ENCODE measurements at regions not wholly inside any gene's neighbourhood (a gene's known extent, or its start where the extent isn't known, plus 50 kb on each side); places are given as distances from the start of the nearest gene placed in this dataset.

GRCh38 chr3:147159141-147159540 lies 247.2 kb downstream of the ZIC4 start:
- TF ChIP-seq POLR2AphosphoS5 (IDR thresholded peaks at IDR 0.05; ENCODE audit: low read depth, low read length) (no peak), RAD21 (IDR thresholded peaks at IDR 0.05; ENCODE audit: low read depth) (no peak), ZBTB33 (IDR thresholded peaks at IDR 0.05; ENCODE audit: extremely low read depth, insufficient replicate concordance, low read length) (no peak), CTCF (IDR thresholded peaks at IDR 0.05 in 2 of 3, conservative IDR thresholded peaks at IDR 0.05 in 1 of 3; ENCODE audit: borderline replicate concordance in 1 of 3, insufficient read depth in 1 of 3, low read depth in 2 of 3, low read length in 2 of 3) (no peak), POLR2A (IDR thresholded peaks at IDR 0.05; ENCODE audit: borderline replicate concordance, extremely low read depth, insufficient read depth, insufficient read length) (no peak), ZFX (IDR thresholded peaks at IDR 0.05) (no peak), SP1 (IDR thresholded peaks at IDR 0.05; ENCODE audit: low read depth) (no peak), REST (IDR thresholded peaks at IDR 0.05; ENCODE audit: low read depth) (no peak), EGR1 (IDR thresholded peaks at IDR 0.05; ENCODE audit: low read depth) (no peak), EZH2 (IDR thresholded peaks at IDR 0.05) (no peak), SRF (IDR thresholded peaks at IDR 0.05; ENCODE audit: low read depth) (no peak), EZH2phosphoT487 (IDR thresholded peaks at IDR 0.05; ENCODE audit: borderline replicate concordance) (no peak), YY1 (IDR thresholded peaks at IDR 0.05; ENCODE audit: extremely low read depth, insufficient replicate concordance, low read depth, low read length) (no peak)
